ENCODE measurements at regions not wholly inside any gene's neighbourhood (a gene's known extent, or its start where the extent isn't known, plus 50 kb on each side); places are given as distances from the start of the nearest gene placed in this dataset.
A peak's percentile ranks its signal among the peaks of the same experiment; 100 is the strongest.

DNA sequence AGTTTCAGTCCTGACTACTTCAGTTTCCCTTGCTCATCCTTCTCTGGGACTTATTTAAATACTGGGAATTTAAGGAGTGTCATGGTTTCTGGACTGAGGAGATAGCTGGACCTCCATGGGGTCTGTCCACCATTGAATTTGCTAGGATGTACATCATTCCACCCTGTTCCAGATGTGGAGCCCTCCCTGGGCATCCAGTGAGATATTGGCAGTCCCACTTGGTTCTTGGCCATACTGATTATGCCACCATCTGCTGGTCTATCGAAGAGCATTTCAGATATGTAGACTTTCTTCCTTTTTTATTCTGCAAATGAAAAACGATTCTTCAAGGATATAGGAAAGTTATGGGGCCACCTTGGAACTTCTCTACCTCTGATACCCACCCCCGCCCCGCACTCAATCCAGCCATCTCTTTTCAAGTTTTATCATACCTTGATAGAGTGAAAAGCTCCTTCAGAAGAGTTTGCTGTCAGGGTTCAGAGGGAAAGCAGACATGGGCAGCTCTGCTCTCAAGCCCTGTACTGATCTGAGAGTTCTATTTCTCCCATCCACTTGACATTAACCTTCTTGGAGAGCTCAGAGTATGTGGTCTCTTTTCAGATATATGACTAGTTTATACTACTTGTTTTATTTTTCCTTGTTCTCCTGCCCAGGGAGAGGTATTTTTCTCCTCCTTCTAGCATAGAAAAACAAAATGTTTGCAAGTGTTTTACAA lies 490.7 kb upstream of the SGCD start:
- DNase-seq (ENCODE audit: low read depth), result no peak

- DNase-seq (ENCODE audit: low read depth), result no peak
Observed at GRCh38 chr5:155838394-155838793, 488.6 kb upstream of the SGCD start.

- DNase-seq (ENCODE audit: low read depth), result peak; percentile 1
Observed at GRCh38 chr5:155839251-155840037, 487.5 kb upstream of the SGCD start.

GRCh38 chr5:155844542-155844941 lies 482.4 kb upstream of the SGCD start:
- DNase-seq (ENCODE audit: low read depth), result no peak

- DNase-seq (ENCODE audit: low read depth), result no peak
Observed at GRCh38 chr5:155850370-155850769, 476.6 kb upstream of the SGCD start.

GRCh38 chr5:155866971-155867370 lies 460.0 kb upstream of the SGCD start:
- no peak for DNase-seq (ENCODE audit: low read depth)

DNA sequence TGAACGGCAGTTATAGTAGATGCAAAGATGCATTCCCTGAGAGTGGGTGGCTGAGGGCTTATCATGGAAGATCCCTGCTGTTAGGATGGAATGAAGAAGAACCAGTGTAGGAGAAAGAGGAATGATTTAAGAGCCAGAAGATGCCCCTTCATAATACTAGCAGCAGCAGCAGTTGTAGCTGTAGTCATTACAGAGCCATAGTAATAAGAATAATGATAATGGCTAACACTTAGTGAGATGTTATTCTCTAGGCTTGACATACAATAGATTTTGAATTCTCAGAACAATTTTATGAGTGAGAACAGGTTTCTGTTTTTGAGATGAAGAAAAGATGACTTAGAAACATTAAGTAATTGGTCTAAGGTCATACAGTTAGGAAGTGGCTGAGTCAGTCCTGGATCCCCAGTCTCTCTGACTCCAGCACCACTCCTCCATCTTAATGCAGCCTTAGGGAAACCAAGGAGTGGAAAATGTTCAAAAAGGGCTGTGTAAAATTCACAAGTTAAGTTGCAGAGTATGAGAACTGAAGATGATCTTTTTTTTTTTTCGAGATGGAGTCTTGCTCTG lies 459.4 kb upstream of the SGCD start:
- no peak for DNase-seq (ENCODE audit: low read depth)

GRCh38 chr5:155870636-155871035 lies 456.3 kb upstream of the SGCD start:
- DNase-seq (ENCODE audit: low read depth), result no peak

- no peak for DNase-seq (ENCODE audit: low read depth)
Observed at GRCh38 chr5:155871623-155872022, 455.3 kb upstream of the SGCD start.

- no peak for DNase-seq (ENCODE audit: low read depth)
Observed at GRCh38 chr5:155872629-155873220, 454.2 kb upstream of the SGCD start.

DNA sequence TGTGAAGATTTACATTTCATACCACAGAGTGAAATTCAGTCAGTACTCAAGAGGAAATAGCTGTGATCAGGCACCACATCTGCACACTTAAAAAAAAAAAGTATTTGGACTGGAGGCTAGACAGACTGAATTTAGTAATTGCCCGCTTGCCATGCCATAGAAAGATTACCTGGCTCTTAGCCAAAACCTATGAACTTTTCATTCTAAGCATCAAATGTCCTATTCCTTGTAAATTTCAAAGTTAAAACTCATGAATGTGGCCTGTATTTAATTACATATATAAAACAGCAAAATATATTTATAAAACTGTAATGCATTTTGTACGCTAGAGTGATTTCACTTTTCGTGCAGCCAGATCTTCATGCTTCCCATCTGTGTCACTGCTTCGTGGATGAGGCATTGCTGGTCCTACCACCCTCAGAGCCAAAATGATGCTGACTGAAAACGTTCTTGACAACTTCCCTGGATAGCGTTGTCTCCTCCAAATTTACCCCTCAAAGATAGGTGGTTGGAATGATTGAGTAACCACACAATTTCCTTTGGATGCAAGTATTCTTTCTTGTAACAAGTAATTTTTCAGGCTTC lies 447.9 kb upstream of the SGCD start:
- no peak for DNase-seq (ENCODE audit: low read depth)

- DNase-seq (ENCODE audit: low read depth), result no peak
Observed at GRCh38 chr5:155884041-155884440, 442.9 kb upstream of the SGCD start.

DNA sequence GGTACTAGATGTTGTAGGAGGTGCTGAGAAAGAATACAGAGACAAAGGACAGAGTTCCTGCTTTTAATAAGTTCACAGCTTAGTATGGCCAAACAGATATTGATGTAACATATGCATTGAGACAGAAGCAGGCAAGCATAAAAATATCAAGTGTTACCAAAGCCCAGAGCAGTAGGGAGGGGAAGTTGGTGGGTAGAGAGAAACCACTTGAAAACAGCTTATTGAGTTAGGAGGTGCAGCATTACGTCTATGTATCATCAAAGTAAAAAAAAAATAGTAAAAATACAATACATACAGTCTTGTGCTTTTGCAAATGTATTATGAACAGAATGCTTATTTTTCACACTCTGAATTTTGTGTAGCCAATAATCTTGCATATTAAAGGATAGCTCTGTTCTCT lies 441.8 kb upstream of the SGCD start:
- DNase-seq (ENCODE audit: low read depth), result no peak

DNA sequence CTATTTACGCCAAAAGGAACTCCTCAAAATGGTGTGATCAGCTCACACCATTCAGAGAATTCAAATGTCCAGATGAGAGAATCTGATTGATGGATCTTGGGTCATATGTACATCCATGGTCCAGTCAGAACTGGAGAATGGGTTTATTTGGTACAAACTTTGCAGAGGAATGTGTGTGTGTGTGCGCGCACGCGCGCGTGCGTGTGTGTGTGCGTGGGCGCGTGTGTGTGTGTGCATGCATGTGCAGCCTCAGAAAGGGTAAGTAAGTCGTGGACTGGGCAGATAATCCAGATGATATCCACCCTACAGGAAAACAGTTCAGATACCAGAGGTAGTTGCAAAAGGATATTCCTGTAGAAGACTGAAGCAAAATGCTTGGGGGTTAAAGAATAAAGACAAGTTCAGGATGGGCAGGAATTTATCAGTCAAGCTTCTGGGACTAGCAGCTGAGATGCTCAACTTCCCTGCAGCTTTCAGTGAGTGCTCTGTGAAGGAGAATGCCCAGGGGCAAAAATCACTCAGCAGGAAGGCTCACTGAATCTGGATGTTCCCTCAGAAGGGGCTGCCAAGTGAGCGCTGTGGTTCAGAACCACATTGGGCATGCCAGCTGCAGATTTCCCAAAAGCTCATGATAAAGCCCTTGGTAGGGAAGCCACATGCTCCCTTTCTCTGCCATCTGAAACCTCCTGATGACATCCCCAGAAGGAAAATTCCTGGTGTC lies 440.5 kb upstream of the SGCD start:
- DNase-seq (ENCODE audit: low read depth), result no peak

- no peak for DNase-seq (ENCODE audit: low read depth)
Observed at GRCh38 chr5:155895484-155895883, 431.5 kb upstream of the SGCD start.

DNA sequence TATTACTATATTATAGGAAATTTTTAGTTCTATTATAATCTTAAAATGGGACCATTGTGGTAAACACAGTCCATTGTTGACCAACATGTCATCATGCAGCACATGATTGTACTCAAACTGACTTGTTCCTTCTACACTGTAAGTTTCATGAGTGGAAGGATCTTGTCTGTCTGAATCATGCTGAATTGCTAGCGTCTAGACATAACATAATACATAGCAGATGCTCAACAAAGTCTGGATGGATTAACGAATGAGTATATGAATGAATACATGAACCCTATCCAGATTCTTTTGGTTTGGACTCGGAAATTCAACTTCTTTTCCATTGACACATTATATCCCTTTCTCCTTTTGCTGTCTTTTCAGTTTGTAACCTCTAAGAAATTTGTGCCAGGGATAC lies 429.2 kb upstream of the SGCD start:
- no peak for DNase-seq (ENCODE audit: low read depth)

DNA sequence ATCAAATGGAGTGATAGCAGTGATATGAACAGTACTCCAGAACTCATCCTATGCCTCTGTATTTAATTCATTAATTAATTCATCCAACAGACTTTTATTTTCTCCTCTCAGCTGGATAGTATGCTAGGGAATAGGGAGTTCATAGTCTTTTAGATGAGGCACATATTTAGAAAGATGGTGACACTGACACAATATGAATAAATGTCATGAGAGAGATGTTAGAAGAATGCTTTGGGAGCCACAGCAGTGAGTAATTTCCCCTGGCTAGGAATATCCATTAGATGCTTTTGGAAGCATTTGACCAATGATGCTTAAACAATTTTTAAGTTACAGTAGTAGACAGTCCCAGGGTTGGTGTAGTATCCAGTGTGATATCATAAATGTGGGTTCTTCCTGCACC lies 428.7 kb upstream of the SGCD start:
- DNase-seq (ENCODE audit: low read depth), result no peak

DNA sequence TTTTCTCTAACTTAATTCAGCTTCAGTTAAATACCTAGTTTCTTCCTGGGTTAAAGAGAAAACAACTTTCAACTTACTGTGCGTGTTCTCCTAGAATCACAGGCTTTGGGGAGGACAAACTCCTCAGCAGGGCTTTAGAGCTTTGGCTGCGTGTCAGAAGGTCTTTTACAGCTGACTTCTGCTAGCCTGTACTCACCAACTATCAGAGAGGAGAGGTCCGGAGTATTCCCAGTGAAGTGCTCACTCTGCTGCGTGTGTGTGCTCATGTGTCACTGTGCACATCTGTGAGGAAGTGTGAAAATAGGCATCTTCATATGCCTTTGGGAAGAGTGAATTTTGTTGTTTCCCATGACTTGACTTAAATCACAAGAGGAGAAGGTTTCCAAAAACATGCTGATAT lies 423.2 kb upstream of the SGCD start:
- no peak for DNase-seq (ENCODE audit: low read depth)

- no peak for DNase-seq (ENCODE audit: low read depth)
Observed at GRCh38 chr5:155905364-155905763, 421.6 kb upstream of the SGCD start.

DNA sequence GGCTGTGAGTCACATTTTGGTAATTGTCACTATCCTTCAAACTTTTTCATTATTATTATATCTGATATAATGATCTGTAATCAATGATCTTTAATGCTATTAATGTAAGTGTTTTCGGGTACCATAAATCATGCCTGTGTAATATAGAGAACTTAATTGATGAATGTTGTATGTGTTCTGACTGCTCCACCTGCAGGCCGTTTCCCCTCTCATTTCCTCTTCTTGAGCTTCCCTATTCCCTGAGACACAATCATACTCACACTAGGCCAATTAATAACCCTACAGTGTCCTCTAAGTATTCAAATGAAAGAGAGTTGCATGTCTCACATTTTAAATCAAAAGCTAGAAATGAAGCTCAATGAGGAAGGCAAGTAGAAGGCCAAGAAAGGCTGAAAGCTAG lies 420.9 kb upstream of the SGCD start:
- DNase-seq (ENCODE audit: low read depth), result no peak

DNA sequence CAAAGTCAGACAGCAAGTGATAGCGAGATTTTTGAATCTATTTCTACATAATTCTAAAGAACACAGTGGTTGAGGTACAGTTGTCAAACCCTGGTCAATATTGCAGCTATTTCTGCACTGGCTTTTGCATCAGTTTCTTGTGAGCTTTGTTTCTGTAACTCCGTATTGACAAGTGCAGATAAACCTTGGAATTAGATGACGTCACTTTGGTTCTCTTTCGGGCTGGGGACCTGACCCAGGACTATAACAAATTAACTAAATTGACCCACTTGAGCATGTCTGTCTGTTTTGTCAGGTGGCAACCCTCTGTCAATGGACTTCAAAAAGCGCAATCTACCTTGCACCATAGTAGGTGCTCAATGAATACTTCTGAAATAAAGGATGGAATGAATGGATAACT lies 418.4 kb upstream of the SGCD start:
- DNase-seq (ENCODE audit: low read depth), result no peak

GRCh38 chr5:155912291-155912690 lies 414.7 kb upstream of the SGCD start:
- no peak for DNase-seq (ENCODE audit: low read depth)

All from RPMI7951 (cell line).